Stomach smooth muscle (tissue), 2 donors: ENCODE measurements at regions not wholly inside any gene's neighbourhood (a gene's known extent, or its start where the extent isn't known, plus 50 kb on each side); places are given as distances from the start of the nearest gene placed in this dataset.

Experiments used
- H3K27ac ChIP-seq: one replicate; pipeline ENCODE4 v1.7.0; 2013; ENCODE audit warnings: mild to moderate bottlenecking, low read length, inconsistent platforms
- H3K27me3 ChIP-seq, 2 donors: one replicate each; pipeline ENCODE4 v1.7.0; 2013; ENCODE audit warnings: low read length in 2 of 2; ENCODE audit not compliant: insufficient read depth in 2 of 2, control insufficient read depth in 1 of 2
- H3K36me3 ChIP-seq, 2 donors: one replicate each; pipeline ENCODE4 v1.7.0; 2013; ENCODE audit warnings: low read length in 2 of 2; ENCODE audit not compliant: control insufficient read depth in 2 of 2, insufficient read depth in 2 of 2
- H3K4me1 ChIP-seq: one replicate; pipeline ENCODE4 v1.7.0; 2013; ENCODE audit warnings: low read length; ENCODE audit not compliant: control insufficient read depth, insufficient read depth
- H3K4me3 ChIP-seq, 2 donors: one replicate each; pipeline ENCODE4 v1.7.0; 2013; ENCODE audit warnings: low read length in 2 of 2
- H3K9ac ChIP-seq, 2 donors: one replicate each; pipeline ENCODE4 v1.7.0; 2013; ENCODE audit warnings: low read length in 2 of 2, mild to moderate bottlenecking in 1 of 2
- H3K9me3 ChIP-seq, 2 donors: one replicate each; pipeline ENCODE4 v1.7.0; 2013; ENCODE audit warnings: low read length in 2 of 2; ENCODE audit not compliant: control insufficient read depth in 2 of 2
- donor health status: healthy.
- donor health status: Pancreatic carcinoma.

GRCh38 chr3:194249323-194250097, 101.6 kb downstream of the CPN2 start:
- Histone ChIP-seq H3K9me3 (no peaks in the 10 kb centered on the region), H3K27me3 (no peaks in the 10 kb centered on the region), H3K27ac (no peak overlapping the region), H3K4me3 (peak overlapping the region in 1 of 2 donors; percentile 61), H3K9ac (no peak overlapping the region), H3K4me1 (peaks cover 25% of the 10 kb centered on the region), H3K36me3 (no peaks in the 10 kb centered on the region)

- Histone ChIP-seq H3K27ac (no peak overlapping the region), H3K9me3 (no peaks in the 10 kb centered on the region), H3K4me1 (peaks cover 25% of the 10 kb centered on the region), H3K27me3 (no peaks in the 10 kb centered on the region), H3K4me3 (peak overlapping the region; percentile 11 to 61), H3K36me3 (no peaks in the 10 kb centered on the region), H3K9ac (no peak overlapping the region)
These were observed 100.8 kb downstream of the CPN2 start for GRCh38 chr3:194250098-194251002.

GRCh38 chr3:194251007-194251406, 100.1 kb downstream of the CPN2 start:
- peak overlapping the region; percentile 11 to 61 for H3K4me3 ChIP-seq
- H3K4me1 ChIP-seq: peaks cover 27% of the 10 kb centered on the region
- no peaks in the 10 kb centered on the region for H3K36me3 ChIP-seq
- H3K9me3 ChIP-seq: no peaks in the 10 kb centered on the region
- H3K27ac ChIP-seq: no peak overlapping the region
- no peak overlapping the region for H3K9ac ChIP-seq
- no peaks in the 10 kb centered on the region for H3K27me3 ChIP-seq

DNA sequence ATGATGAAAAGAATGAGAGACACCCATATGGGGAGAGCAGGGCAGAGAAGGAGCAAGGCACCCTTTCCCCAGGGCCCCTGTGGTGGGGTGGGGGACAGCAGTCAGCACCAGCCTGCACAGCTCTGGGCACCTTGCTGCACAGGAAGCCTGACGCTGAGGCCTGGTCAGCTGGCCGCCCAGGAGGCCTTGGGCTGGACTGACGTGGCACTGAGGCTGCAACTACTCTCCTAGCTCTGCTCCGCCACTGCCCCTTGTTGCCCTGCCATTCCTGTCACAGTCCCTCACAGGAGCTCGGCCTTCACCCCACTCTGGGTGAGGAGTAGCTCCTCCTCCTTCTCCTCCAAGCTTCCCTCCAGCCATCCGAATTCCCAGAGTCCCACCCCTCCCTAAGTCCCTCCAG, 99.7 kb downstream of the CPN2 start:
- Histone ChIP-seq H3K4me1 (peaks cover 27% of the 10 kb centered on the region), H3K27me3 (no peaks in the 10 kb centered on the region)

GRCh38 chr3:194251891-194252560, 99.1 kb downstream of the CPN2 start:
- Histone ChIP-seq H3K36me3 (no peaks in the 10 kb centered on the region), H3K9ac (no peak overlapping the region), H3K9me3 (no peaks in the 10 kb centered on the region), H3K27me3 (no peaks in the 10 kb centered on the region), H3K4me3 (no peak overlapping the region), H3K27ac (no peak overlapping the region), H3K4me1 (peaks cover 27% of the 10 kb centered on the region)

More for the DNA sequence above, 99.7 kb downstream of the CPN2 start:
- H3K36me3 ChIP-seq: no peaks in the 10 kb centered on the region
- H3K9me3 ChIP-seq: no peaks in the 10 kb centered on the region
- no peak overlapping the region for H3K27ac ChIP-seq
- no peak overlapping the region for H3K9ac ChIP-seq
- no peak overlapping the region for H3K4me3 ChIP-seq

- H3K9ac ChIP-seq: no peak overlapping the region
- H3K27ac ChIP-seq: no peak overlapping the region
- peaks cover 25% of the 10 kb centered on the region for H3K4me1 ChIP-seq
- H3K27me3 ChIP-seq: no peaks in the 10 kb centered on the region
- H3K36me3 ChIP-seq: no peaks in the 10 kb centered on the region
- H3K4me3 ChIP-seq: no peak overlapping the region
- H3K9me3 ChIP-seq: peaks cover 0 to 3% of the 10 kb centered on the region in 2 donors
These were observed 97.9 kb downstream of the CPN2 start for GRCh38 chr3:194253270-194253669.

- no peaks in the 10 kb centered on the region for H3K27me3 ChIP-seq
- H3K9ac ChIP-seq: no peak overlapping the region
- H3K4me3 ChIP-seq: no peak overlapping the region
- peaks cover 25% of the 10 kb centered on the region for H3K4me1 ChIP-seq
- H3K27ac ChIP-seq: no peak overlapping the region
- no peaks in the 10 kb centered on the region for H3K36me3 ChIP-seq
- peaks cover 0 to 5% of the 10 kb centered on the region in 2 donors for H3K9me3 ChIP-seq
These were observed 97.1 kb downstream of the CPN2 start for GRCh38 chr3:194254040-194254439.

GRCh38 chr3:194255252-194256039, 95.7 kb downstream of the CPN2 start:
- peaks cover 13% of the 10 kb centered on the region for H3K4me1 ChIP-seq
- H3K9ac ChIP-seq: no peak overlapping the region

GRCh38 chr3:194256040-194256945, 94.8 kb downstream of the CPN2 start:
- Histone ChIP-seq H3K9me3 (peaks cover 0 to 5% of the 10 kb centered on the region in 2 donors), H3K4me3 (no peak overlapping the region), H3K4me1 (peaks cover 4% of the 10 kb centered on the region), H3K36me3 (no peaks in the 10 kb centered on the region), H3K9ac (no peak overlapping the region), H3K27ac (no peak overlapping the region), H3K27me3 (no peaks in the 10 kb centered on the region)

More at GRCh38 chr3:194255252-194256039, 95.7 kb downstream of the CPN2 start:
- no peak overlapping the region for H3K27ac ChIP-seq
- H3K4me3 ChIP-seq: no peak overlapping the region
- H3K9me3 ChIP-seq: peaks cover 0 to 5% of the 10 kb centered on the region in 2 donors
- no peaks in the 10 kb centered on the region for H3K36me3 ChIP-seq
- no peaks in the 10 kb centered on the region for H3K27me3 ChIP-seq
